ENCODE measurements at regions not wholly inside any gene's neighbourhood (a gene's known extent, or its start where the extent isn't known, plus 50 kb on each side); places are given as distances from the start of the nearest gene placed in this dataset.

DNA sequence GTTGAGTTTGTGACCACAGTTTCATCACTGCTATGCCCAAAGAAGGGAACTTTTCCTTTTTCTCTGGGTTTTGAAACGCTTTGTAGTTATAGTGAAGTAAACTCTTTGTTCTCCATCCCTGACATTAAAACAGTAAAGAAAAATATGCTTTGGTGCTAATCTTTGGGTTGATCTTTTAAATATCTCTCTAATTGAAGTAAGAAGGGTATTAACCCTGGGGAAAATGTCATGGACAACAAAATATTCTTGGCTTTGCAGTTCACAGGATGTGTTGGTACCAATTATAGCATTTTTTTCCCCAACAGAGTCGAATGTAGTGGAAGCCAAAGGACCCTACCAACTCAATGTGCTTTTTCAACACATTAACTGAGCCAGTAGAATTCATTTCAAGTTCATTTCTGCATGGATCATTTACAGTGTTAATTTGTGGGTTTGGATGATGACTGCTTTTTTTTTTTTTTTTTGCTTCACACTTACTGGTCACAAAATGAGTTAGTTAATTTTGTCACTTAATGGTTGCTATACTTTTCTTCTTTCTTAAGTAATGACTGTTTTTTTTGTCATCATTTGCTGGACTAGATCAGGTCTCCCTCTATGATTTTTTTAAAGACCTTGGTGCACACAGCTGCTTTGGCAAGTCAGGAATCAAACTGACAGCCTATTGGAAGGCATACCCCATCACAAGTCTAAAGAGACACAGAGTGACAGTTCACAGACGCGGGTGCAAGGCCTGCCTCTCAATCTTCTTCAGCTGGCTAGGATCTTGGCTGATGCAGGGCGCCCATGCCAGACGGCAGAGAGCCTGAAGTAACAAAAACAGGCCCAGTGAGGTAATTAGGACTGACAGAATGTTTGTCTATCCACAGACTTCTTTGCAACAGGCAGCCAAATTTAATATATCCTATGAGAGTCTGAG, 98.8 kb upstream of the MMADHC start:
- TF ChIP-seq CTCF (IDR thresholded peaks at IDR 0.05): no peak
- no peak for TF ChIP-seq POLR2A (IDR thresholded peaks at IDR 0.05)
- TF ChIP-seq EP300 (IDR thresholded peaks at IDR 0.05): no peak
- no peak for TF ChIP-seq POLR2AphosphoS5 (IDR thresholded peaks at IDR 0.05)

All from suprapubic skin (tissue), 4 donors.